GM18511 (cell line): ENCODE measurements at regions not wholly inside any gene's neighbourhood (a gene's known extent, or its start where the extent isn't known, plus 50 kb on each side); places are given as distances from the start of the nearest gene placed in this dataset.

Experiments used
- ATAC-seq: cut with Tn5 transposase; IDR thresholded peaks from one replicate; pipeline ENCODE4 v1.9.1; 2021; ENCODE audit warnings: mild to moderate bottlenecking, moderate library complexity; ENCODE audit not compliant: unreplicated experiment

DNA sequence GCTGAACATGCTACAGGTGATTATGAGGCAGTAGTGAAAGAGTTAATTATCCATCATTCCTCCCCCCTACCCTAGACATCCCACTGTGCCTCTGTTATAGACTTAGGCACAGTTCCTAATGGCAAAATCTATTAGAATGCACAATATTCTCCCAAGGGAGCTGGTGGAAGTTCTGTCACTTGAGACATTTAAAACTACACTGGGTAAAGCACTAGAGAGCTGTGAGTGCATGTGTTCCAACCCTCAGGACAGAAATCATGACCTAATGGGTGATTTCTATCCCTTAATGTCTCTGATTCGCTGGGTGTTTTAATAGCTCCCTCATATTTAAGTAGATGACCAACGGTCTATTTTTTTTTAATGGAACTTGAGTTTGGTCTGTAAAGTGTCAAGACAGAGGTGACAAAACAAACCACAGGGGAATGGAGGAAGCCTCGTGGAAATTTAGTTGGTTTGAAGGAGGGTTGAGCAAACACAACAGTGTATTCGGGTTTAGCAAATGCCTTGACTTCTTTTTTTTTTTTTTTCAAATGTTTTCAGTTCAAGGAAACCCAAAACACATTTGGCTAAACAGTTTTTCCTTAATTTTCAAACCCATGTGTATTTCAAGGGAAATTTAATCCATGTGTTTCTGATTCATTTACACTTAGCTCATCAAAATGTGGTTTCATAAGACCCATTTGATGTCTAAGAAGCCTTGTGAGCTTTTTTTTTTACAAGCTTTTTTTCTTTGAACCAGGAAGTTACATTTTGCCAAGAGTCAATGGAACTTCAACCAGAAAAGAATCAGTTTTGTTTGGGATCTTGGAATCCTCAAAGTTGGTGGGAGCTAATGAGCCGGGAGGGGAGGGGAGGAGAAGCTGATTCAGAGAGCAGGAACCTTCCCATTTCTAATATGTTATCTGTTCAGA, 665.1 kb upstream of the ZEB2 start:
- no peak for ATAC-seq

DNA sequence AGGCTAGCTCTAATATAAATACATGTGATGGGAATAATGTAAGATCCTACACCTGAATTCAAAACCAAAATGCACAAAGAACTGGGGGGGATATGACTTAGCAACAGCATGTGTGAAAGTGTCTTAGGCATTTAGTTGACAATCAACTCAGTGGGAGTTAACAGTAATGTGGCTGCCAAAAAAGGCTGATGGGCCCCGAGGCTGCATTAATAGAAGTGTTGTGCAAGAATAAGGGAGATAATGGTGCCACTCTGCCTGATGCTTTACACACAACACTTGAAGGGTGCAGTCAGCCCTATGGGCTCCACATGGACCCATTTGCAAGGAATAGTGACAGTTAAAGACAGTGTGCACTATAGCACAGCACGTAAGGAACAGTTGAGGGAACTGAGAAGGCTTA, 649.4 kb upstream of the ZEB2 start:
- ATAC-seq: no peak

DNA sequence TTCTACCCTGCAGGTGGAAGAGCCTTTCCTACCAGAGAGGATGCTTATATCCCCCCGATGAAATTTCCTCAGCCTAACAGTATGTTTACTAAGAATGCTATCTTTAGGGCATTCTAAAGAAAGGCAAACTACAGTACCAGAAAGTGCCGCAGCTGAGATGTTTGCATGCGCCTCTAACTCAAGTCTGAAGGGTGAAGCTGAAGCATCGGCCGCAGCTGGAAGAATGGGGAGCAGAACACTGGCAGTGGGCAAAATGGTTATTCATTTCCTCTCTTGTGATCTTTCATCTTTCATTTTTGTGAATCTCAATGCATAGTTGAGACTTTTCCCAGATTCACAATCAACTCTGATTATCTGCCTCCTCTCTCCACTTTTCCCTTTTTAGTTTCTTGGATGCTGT, 648.2 kb upstream of the ZEB2 start:
- no peak for ATAC-seq

GRCh38 chr2:145166731-145167302, 646.9 kb upstream of the ZEB2 start:
- ATAC-seq: no peak

GRCh38 chr2:145161656-145162055, 641.7 kb upstream of the ZEB2 start:
- ATAC-seq: no peak

GRCh38 chr2:145160855-145161254, 640.9 kb upstream of the ZEB2 start:
- no peak for ATAC-seq

DNA sequence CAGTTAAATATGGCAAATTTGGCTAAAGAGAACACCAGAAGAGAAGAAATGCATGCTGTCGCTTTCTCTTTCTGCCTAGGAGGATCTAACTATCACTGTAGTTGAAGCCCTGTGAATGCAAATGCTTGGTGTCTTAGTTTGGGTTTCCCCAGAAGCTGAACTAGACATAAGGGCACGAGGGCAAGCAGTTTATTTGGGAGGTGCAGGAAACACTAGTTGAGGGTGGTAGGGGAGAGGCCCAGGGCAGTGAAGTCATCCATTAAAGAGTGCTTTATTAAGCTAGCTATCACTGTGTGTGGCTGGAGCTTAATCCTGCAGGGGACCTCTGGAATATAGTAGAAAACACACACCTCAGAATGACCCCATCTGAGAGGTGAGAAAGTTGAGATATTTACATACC, 639.8 kb upstream of the ZEB2 start:
- ATAC-seq: no peak

DNA sequence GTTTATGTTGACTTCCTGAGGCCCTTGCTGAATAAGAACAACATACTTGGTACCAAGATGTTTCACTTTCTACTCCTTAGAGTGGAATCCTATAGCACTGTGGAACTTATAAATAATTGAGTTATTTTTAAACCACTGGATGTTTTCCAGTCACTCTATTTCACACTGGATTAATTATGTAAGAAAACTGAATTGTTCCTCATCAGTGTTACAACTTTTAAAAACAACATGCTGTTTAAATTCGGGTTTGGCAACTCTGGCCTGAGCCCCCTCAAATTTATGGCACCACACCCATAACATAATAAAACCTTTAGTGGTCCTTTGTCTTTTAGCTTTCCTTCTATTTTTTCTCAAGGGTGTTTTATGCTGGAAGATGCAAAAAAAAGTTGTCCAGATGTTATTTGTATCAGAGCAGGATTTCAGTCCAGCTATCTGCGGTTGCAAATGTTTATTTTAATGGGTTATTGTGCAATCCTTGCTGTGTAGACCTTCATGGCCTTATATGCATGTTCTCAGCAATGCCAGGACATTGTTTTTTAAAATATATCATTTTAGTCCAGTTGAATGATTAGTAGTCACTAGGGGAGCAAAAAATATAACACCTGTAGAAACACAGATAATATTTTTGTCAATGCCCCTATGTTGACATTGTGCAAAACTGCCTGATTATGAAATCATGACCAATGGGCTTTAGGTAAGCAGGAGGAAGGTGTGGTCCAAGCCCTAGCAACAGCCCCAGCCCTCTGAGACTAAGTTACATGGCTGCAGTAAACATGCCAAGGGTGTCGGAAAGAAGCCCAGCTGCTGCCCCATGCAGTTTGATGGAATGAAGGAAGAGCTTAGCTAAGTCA, 638.0 kb upstream of the ZEB2 start:
- no peak for ATAC-seq

GRCh38 chr2:145157036-145157675, 637.2 kb upstream of the ZEB2 start:
- no peak for ATAC-seq

GRCh38 chr2:145156199-145156598, 636.3 kb upstream of the ZEB2 start:
- no peak for ATAC-seq

GRCh38 chr2:145155196-145155595, 635.3 kb upstream of the ZEB2 start:
- ATAC-seq: no peak

DNA sequence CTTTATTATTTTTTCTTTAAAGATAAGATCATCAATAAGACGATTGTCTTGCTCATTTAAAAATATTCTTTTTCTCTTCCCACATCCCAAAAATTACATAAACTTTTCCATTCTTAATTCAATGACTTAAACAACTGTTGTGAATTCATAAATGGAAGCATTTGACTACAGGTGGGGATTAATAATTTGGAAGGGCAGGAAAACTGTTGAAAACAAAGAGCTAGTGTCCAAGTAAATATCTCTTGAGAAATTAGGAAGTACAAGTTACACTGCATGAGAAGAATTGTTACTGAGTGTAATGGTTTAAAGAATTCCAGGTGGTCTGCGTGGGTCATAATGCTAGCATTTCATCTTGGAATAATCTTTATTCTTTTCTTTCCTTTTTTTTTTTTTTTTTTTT, 634.8 kb upstream of the ZEB2 start:
- no peak for ATAC-seq

DNA sequence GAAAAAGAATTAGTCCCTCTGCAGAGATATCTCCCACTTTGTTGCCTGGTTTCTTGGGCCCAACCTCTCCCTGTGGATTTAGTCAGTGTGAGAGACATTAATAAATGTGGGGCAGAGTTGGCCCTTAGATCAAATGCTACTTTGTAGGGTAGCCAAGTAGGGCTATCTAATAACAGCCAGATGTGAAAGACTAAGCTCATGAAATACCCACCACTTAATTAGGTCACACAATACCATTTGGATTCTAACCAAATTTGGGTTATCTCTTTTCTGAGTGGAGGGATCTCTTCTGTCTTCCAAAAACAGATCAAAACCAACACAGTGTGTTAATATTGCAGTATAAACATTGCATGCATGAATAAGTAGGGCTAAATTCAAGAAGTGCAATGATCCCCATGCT, 626.8 kb upstream of the ZEB2 start:
- no peak for ATAC-seq

- ATAC-seq: no peak
Observed at GRCh38 chr2:145144131-145144728, 624.3 kb upstream of the ZEB2 start.

- no peak for ATAC-seq
Observed at GRCh38 chr2:145141981-145142380, 622.1 kb upstream of the ZEB2 start.

DNA sequence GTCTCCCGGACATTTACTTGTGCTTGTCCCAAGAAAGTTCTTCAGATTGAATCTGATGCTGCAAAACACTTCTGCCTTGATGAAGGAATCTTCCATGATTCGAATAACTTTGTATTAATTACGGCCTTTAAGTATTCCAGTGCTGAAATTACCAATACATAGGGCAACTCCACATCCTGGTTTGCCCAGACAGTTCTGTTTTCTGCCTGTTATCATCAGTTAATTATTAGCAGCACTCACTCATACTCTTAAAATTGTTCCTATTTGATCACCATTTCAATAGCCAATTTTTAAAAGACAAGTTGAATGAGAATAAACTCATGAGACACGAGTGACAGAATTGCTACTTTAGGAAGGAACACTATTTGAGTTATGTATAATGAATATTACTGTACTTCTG, 620.7 kb upstream of the ZEB2 start:
- no peak for ATAC-seq

GRCh38 chr2:145138626-145139025, 618.7 kb upstream of the ZEB2 start:
- no peak for ATAC-seq

DNA sequence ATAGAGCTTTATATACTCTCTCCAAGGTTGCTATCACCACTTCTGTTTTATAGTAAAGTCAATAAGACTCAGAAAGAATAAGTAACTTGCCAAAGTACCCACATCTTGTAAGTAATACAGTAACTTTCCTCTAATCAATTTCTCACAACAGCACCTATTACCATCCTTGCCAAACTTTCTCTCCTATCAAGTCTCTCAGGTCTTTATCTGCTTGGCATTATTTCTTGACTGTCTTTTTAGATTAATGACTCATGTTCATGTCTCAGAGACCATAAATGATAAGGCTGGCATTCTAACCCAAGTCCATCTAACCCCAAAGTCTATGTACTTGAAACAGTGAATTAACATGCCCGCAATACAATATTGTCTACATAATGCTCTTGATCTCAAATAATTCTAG, 618.0 kb upstream of the ZEB2 start:
- no peak for ATAC-seq

- ATAC-seq: no peak
Observed at GRCh38 chr2:145137211-145137610, 617.3 kb upstream of the ZEB2 start.

- no peak for ATAC-seq
Observed at GRCh38 chr2:145136702-145137101, 616.8 kb upstream of the ZEB2 start.

- ATAC-seq: no peak
Observed at GRCh38 chr2:145126146-145126545, 606.2 kb upstream of the ZEB2 start.
